HG02870 (cell line): ENCODE measurements at regions not wholly inside any gene's neighbourhood (a gene's known extent, or its start where the extent isn't known, plus 50 kb on each side); places are given as distances from the start of the nearest gene placed in this dataset.
"Not testable (repeated sequence)": the region's sequence is repeated elsewhere in the genome, so short reads cannot be mapped to it uniquely, and the experiment has no call there.

ENCODE experiments used
- ATAC-seq: cut with Tn5 transposase; IDR thresholded peaks from one replicate; pipeline ENCODE4 v1.9.1; 2021; ENCODE audit warnings: mild to moderate bottlenecking, moderate library complexity; ENCODE audit not compliant: unreplicated experiment

DNA sequence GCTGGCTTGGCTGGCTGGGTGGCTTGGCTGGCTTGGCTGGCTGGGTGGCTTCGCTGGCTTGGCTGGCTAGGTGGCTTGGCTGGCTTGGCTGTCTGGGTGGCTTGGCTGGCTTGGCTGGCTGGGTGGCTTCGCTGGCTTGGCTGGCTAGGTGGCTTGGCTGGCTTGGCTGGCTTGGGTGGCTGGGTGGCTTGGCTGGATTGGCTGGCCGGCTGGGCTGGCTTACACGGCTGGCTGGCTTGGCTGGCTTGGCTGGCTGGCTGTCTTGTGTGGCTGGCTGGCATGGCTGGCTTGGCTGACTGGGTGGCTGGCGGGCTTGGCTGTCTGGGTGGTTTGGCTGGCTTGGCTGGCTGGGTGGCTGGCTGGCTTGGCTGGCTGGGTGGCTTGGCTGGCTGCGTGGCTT lies 437.0 kb downstream of the GOLGA6L6 start:
- ATAC-seq = not testable (repeated sequence)

DNA sequence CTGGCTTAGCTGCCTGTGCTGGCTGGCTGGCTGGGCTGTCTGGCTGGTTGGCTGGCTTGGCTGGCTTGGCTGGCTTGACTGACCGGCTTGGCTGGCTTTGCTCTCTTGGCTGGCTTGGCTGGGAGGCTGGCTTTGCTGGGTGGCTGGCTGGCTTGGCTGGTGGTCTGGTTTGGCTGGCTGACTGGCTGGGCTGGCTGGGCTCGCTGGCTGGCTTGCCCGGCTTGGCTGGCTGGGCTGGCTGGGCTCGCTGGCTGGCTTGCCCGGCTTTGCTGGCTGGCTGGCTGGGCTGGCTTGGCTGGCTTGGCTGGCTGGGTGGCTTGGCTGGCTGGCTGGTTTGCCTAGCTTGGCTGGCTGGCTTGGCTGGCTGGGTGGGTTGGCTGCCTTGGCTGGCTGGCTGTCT lies 438.7 kb downstream of the GOLGA6L6 start:
- not testable (repeated sequence) for ATAC-seq

DNA sequence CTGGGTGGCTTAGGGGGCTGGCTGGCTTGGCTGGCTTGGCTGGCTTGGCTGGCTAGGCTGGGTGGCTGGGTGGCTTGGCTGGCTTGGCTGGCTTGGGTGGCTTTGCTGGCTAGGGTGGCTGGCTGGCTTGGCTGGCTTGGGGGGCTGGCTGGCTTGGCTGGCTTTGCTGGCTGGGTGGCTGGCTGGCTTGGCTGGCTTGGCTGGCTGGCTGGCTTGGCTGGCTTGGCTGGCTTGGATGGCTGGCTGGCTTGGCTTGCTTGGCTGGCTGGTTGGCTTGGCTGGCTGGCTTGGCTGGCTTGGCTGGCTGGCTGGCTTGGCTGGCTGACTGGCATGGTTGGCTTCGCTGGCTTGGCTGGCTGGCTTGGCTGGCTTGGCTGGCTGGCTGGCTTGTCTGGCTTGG lies 439.4 kb downstream of the GOLGA6L6 start:
- ATAC-seq = not testable (repeated sequence)

DNA sequence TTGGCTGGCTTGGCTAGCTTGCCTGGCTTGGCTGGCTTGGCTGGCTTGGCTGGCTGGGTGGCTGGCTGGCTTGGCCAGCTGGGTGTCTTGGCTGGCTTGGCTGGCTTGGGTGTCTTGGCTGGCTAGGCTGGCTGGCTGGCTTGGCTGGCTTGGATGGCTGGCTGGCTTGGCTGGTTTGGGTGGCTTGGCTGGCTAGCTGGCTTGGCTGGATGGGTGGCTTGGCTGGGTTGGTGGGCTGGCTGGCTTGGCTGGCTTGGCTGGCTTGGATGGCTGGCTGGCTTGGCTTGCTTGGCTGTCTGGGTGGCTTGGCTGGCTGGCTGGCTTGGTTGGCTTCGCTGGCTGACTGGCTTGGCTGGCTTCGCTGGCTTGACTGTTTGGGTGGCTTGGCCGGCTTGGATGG lies 440.3 kb downstream of the GOLGA6L6 start:
- not testable (repeated sequence) for ATAC-seq

DNA sequence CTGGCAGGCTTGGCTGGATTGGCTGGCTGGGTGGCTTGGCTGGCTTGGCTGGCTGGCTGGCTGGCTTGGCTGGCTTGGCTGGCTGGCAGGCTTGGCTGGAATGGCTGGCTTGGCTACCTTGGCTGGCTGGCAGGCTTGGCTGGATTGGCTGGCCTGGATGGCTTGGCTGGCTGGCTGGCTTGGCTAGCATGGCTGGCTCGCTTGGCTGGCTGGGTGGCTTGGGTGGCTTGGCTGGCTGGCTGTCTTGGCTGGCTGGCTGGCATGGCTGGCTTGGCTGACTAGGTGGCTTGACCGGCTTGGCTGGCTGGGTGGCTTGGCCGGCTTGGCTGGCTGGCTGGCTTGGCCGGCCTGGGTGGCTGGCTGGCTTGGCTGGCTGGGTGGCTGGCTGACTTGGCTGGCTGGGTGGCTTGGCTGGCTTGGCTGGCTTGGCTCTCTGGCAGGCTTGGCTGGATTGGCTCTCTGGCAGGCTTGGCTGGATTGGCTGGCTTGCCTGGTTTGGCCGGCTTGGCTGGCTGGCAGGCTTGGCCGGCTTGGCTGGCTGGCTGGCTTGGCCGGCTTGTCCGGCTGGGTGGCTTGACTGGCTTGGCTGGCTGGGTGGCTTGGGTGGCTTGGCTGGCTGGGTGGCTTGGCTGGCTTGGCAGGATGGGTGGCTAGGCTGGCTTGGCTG lies 440.9 kb downstream of the GOLGA6L6 start:
- ATAC-seq = not testable (repeated sequence)

DNA sequence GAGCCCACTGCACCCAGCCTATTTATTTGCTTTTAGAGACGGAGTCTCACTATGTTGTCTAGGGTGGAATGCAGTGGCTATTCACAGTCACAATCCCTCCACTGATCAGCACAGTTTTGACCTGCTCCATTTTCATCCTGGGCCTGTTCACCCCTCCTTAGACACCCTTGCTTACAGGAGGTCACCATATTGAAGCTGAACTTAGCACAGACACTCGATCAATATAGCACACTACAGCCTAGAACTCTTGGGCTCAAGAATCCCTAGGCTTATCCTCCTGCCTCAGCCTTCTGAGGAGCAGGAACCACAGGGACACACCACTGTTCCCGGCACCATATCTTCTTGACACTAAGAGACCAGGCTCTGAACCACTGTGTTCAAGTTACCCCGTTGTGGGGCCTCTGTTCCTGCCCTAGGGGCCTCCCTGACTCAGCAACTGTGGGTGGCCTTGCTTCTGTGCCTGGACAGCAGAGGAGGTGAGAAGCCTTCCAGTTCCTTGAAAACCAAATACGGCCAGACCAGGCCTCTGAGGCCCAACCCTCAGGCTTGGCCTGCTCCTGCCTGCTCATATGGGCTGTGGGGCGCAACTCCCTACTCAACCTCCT lies 445.8 kb downstream of the GOLGA6L6 start:
- ATAC-seq = not testable (repeated sequence)

DNA sequence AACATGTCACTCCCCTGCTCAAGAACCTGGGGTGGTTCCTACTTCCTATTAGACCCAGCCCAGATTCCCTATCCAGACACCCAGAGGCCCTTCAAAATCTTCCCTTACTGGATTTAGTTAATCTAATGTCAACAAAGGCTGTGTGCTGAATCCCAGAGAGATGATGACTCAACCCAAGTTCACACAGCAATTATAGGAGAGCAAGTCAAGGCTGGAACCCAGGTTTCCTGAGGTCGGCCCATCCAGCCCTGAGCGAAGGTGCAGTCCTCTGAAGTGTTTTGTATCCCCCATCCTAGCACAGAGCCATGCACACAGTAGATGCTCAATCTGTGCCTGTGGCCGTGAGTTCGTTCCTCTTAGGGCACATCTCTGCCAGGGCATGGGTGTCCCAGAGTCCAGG lies 452.1 kb downstream of the GOLGA6L6 start:
- not testable (repeated sequence) for ATAC-seq

DNA sequence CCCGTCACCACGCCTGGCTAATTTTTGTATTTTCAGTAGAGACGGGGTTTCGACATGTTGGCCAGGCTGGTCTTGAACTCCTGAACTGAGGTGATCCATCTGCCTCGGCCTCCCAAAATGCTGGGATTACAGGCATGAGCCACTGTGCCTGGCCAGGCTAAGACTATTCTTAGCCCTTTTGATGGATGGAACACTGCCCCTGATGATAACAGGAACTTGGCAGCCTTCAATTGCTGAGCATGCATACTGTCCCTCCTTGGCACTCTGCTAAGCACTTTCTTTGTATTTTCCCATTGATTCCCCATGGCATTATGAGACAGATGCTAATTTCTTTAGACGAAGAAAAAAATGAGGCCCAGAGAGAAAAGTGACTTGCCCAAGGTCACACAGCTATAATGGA lies 457.6 kb downstream of the GOLGA6L6 start:
- not testable (repeated sequence) for ATAC-seq

DNA sequence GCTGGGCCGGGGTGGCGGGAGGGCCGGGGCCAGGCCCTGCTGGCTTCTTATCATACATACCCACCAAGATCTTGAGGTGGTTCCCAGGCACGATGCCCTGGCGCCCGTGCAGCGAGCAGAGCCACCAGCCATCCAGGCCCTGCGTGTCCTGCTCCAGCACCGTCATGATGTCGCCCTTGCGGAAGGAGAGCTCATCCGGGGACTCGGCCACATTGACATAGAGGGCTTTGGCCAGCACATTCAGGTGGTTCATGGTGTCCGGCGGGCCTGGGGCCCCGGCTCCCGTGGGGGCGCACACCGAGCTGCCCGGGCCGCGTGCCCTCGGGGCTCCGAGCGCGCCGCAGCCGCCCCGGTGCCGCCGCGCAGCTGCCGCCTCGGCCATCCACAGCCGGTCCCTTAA lies 467.5 kb downstream of the GOLGA6L6 start:
- not testable (repeated sequence) for ATAC-seq

DNA sequence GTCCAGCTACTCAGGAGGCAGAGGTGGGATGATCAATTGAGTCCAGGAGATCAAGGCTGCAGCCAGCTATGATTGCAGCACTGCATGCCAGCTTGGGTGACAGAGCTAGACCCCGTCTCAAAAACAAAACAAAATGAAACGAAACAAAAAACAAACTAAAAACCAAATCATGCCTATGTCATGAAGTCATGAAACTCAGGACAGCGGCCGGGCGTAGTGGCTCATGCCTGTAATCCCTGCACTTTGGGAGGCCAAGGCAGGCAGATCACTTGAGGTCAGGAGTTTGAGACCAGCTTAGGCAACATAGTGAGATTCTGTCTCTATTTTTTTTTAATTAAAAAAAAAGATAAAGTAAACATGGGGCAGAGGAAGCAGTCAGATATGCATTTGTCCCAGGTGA lies 472.6 kb downstream of the GOLGA6L6 start:
- ATAC-seq = not testable (repeated sequence)

DNA sequence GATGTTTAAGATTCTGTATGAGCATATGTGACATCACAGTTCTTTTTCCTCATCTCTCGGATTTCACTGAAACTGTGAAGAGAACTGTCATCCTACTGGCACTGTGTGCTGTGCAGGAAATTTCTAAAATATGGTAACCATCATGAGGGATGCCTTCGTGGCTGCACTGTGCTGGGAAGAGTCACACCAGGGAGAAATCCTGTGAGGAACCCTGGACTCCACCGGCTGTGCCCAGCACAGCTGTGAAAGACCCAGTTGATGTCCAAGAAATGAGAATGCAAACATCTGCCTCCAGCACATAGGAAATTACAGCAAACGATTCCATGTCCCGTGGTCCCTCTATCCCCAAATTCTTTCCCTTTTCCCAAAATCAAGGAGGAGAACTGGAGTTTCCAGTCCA lies 475.4 kb downstream of the GOLGA6L6 start:
- not testable (repeated sequence) for ATAC-seq

DNA sequence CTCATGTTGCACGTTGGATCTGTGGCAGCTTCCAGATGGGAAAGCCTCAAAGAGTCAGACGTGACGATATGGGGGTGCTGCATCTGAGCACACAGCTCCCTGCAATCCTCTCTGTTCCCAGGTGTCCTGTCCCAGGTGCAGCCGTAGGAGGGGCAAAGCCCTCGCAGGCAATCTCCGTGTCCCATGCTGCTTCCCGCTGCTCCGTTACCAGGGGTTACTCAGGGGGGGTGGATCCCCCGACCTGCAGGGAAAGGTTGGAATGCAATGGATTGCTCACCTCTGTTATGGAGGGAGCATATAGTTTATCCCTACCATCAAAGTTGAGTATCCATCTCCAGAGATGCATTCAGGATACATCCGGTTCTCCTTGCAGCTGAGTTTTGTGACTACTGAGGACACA lies 476.1 kb downstream of the GOLGA6L6 start:
- ATAC-seq = not testable (repeated sequence)

DNA sequence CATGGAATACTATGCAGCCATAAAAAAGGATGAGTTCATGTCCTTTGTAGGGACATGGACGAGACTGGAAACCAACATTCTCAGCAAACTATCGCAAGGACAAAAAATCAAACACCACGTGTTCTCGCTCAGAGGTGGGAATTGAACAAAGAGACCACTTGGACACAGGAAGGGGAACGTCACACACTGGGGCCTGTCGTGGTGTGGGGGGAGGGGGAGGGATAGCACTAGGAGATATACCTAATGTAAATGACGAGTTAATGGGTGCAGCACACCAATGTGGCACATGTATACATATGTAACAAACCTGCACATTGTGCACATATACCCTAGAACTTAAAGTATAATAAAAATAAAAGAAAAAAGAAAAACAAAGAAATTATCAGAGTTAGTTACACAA lies 478.4 kb downstream of the GOLGA6L6 start:
- not testable (repeated sequence) for ATAC-seq

DNA sequence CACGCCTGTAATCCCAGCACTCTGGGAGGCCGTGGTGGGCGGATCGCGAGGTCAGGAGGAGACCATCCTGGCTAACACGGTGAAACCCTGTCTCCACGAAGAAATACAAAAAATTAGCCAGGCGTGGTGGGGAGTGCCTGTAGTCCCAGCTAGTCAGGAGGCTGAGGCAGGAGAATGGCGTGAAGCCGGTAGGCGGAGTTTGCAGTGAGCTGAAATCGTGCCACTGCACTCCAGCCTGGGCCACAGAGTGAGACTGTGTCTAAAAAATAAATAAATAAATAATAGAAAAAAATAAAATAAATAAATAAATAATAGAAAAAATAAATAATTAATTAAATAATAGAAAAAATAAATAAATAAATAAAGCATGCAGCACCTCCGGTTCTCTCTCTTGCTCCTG lies 480.8 kb downstream of the GOLGA6L6 start:
- ATAC-seq = not testable (repeated sequence)

DNA sequence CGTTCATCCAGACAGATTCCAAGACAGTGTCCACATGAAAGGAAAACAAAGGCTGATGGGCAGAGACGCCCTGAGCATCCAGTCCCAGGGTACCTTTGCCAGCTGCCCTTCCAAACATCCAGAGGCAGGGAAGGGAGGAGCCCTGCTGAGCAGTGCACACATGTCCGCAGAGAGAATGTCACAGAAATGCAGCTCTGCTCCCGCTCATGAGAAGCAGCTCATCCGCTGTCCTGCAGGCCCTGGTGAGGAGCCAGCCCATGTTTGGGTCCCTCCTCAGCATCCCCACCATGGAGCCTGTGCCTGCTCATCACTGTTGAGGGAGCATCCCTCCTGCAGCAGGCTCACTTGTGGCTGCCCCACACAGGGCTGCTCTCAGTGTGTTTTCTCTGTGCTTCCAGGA lies 484.7 kb downstream of the GOLGA6L6 start:
- not testable (repeated sequence) for ATAC-seq

DNA sequence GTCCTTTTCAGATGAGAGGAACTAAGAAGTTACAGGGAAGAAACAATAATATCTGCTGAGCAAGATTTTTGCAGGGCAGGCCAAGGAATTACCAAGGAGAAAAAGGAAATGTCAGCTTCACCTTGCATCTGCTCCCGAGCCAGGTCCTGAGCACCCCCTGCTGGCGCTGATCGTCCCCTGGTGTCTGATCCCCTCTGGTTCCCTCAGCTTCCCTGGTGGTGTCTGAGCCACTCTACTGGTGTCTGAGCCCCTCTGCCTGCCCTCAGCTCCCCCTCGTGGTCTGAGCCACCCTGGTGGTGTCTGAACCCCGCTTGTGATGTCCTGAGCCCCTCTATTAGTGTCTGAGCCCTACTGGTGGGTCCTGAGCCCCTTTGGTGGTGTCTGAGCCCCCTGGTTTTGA lies 485.7 kb downstream of the GOLGA6L6 start:
- not testable (repeated sequence) for ATAC-seq

DNA sequence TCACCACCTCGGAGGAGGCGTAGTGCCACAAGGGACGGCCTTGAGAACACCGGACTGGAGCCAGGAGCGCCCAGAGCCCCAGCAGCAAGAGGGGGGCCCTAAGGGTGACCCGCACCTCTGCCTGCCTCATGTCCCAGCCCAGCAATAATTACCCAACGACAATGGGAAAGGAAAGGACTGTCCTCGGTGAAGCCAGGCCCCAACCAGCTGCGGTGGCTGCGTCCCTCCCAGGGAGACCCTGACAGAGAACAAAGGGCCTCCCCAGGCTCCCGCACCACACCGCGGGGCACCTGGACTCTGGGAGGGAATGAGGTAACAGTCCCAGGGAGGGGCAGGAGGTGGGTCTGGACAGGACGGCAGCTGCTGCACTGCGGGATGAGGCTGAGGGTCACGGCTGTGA lies 493.4 kb downstream of the GOLGA6L6 start:
- ATAC-seq = not testable (repeated sequence)

DNA sequence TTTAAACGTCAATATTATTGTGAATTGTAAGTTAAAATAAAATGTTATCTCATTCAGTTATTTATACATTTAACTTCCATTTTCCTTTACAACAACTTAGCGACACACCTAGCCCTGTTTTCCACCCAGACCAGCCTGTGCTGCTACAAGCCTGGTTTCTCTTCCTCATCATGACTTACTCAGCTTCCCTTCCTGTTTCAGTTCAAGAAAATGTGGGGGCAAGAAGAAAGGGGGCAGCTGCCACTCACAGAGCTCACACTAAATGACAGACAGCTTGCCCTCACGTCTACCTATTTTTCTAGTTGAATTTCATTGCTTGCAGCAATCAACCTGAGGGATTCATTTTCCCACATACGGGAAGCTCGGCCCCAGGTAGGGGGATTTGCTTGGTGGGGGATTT lies 496.4 kb downstream of the GOLGA6L6 start:
- not testable (repeated sequence) for ATAC-seq

DNA sequence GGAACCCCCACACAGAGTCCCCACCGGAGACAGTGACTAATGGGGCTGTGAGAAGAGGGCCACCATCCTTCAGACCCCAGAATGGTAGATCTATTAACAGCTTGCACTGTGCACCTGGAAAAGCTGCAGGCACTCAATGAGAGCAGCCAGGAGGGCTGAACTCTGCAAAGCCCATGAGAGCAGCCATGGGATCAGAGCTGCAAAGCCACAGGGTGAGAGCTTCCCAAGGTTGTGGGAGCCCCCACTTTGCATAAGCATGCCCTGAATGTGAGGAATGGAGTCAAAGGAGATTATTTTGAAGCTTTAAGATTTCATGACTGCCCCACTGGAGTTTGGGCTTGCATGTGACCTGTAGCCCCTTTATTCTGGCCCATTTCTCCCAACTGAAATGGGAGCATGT lies 500.9 kb downstream of the GOLGA6L6 start:
- not testable (repeated sequence) for ATAC-seq

DNA sequence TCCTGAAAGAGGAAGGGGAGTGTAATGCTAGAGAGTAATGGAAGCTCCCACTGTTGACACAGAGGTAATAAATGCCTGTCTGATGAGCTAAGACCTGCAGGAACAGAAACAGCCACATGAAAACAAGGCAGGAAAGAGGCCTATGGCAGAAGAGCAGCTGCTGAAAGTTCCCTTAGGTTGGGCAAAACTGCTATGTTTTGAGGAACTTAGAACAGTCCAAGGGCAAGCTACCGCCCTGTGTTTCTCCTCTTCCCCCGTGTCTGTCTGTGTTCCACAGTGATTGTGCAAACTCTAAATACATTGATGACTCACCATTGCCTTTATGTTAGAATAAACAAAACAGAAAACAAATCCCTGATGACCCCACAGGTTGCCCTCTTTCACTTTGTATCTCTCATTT lies 516.6 kb downstream of the GOLGA6L6 start:
- ATAC-seq = not testable (repeated sequence)

DNA sequence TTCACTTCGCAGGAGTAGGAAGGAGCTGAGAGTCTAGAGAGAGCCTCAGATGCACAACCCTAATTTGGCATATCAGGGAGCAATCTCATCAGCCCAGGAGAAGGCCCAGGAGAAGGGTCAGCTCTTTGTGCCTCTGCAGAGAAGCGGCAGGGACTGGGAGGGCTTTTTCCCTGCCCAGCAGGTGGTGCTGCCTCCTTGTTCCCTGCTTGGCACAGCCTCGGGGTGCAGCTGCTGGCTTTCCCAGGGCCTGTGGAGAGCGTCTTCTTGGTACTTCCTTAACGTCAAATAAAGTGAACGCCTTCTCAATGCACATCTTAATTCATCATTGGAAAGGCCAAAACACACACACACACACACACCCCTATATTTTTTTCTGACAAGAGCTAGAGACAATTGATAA lies 519.3 kb downstream of the GOLGA6L6 start:
- ATAC-seq = not testable (repeated sequence)

DNA sequence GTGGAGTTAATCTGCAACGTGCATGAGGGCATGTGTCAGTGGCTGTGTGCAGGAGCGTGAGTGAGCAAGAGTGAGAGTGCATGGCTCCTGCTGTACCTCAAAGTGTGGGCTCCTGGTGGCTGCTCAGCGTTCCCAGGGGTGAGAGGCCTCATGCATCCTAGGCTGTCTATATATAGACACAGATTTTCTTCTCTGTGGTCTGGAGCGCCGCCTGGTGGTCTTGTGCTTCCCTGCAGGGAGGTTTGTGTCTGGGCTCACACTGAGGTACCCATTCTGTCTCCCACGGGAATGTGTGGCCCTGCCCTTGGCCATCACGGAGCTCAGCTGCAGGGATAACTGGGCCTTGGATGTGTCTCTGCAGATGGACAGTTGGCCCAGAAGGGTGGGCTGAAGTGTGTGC lies 520.2 kb downstream of the GOLGA6L6 start:
- ATAC-seq = not testable (repeated sequence)

DNA sequence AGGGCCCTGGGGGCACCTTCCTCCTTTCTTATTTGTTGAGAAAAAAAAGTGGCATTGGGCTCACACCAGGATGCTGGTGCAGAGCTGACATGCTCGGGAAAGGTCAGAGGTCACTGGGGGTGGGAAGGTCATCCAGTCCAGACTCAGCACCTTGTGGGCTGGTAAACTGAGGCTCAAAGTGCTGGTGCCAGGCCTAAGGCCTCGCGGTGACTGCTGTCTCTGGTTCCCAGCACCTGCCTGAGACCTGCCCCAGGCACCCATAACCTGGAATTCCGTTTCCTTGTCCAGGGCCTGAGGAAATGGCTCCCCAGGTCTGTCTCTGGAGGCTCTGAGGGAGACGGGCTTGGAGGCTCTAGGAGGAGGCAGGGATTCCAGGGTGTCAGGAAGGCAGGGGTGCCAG lies 521.0 kb downstream of the GOLGA6L6 start:
- ATAC-seq = not testable (repeated sequence)
